ENCODE measurements at regions not wholly inside any gene's neighbourhood (a gene's known extent, or its start where the extent isn't known, plus 50 kb on each side); places are given as distances from the start of the nearest gene placed in this dataset.

DNA sequence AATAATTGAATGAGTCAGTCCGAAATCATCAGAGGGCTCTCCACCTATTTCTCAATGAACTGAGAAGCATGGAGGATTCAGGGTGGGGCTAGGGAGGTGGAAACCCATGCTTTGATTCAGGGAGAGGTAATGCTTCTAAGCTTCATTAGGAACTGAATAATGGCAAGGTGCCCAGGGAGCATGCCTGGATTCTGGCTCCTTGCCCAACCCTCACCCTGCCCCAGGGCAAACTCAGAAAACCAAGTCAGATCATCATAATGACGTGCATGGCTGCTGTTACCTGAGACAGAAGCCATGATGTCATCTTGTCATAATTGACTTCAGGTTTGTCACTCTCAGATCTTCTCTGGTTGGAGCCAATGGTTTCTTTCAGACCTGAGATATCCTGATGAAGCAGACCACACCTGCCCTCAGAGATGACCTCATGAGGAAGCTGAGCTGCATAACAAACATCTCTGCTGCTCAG lies 199.6 kb downstream of the SYK start:
- no peak overlapping the region for H3K27ac ChIP-seq (ENCODE audit: low read length)
- Mint-ChIP-seq H3K9me3 (no peaks in the 10 kb centered on the region), H3K27ac (no peak overlapping the region), H3K4me1 (no peaks in the 10 kb centered on the region), H3K4me3 (no peak overlapping the region), H3K36me3 (no peaks in the 10 kb centered on the region), H3K27me3 (ENCODE audit: low read depth in 2 of 2) (no peaks in the 10 kb centered on the region)
- no peaks in the 10 kb centered on the region for H3K9me3 ChIP-seq (ENCODE audit: control insufficient read depth, insufficient read depth, low read length)
- intact Hi-C loops (cut with micrococcal nuclease) = no loop called here
- H3K4me3 ChIP-seq (ENCODE audit: low read length) = no peak overlapping the region
- no peak for TF ChIP-seq CTCF (IDR thresholded peaks at IDR 0.05)
- H3K4me1 ChIP-seq (ENCODE audit: control insufficient read depth, insufficient read depth, low read length) = no peaks in the 10 kb centered on the region
- DNase-seq = no peak
- H3K36me3 ChIP-seq (ENCODE audit: control insufficient read depth, insufficient read depth, low read length) = no peaks in the 10 kb centered on the region
- no peak for ATAC-seq
- no peaks in the 10 kb centered on the region for H3K27me3 ChIP-seq (ENCODE audit: control insufficient read depth, insufficient read depth, low read length)
- WGBS (ENCODE audit: insufficient coverage) = 89% methylated on average over 2 of the region's 2 CpGs

- Mint-ChIP-seq H3K36me3 (no peaks in the 10 kb centered on the region), H3K27me3 (ENCODE audit: low read depth in 2 of 2) (no peaks in the 10 kb centered on the region), H3K9me3 (no peaks in the 10 kb centered on the region), H3K27ac (no peak overlapping the region), H3K4me3 (no peak overlapping the region), H3K4me1 (no peaks in the 10 kb centered on the region)
- H3K36me3 ChIP-seq (ENCODE audit: control insufficient read depth, insufficient read depth, low read length) = no peaks in the 10 kb centered on the region
- no peak for TF ChIP-seq CTCF (IDR thresholded peaks at IDR 0.05)
- intact Hi-C loops (cut with micrococcal nuclease) = no loop called here
- no peak for ATAC-seq
- WGBS (ENCODE audit: insufficient coverage) = 87% methylated on average over 6 of the region's 6 CpGs
- DNase-seq = no peak
- no peak overlapping the region for H3K27ac ChIP-seq (ENCODE audit: low read length)
- H3K4me3 ChIP-seq (ENCODE audit: low read length) = no peak overlapping the region
- H3K9me3 ChIP-seq (ENCODE audit: control insufficient read depth, insufficient read depth, low read length) = no peaks in the 10 kb centered on the region
- H3K4me1 ChIP-seq (ENCODE audit: control insufficient read depth, insufficient read depth, low read length) = no peaks in the 10 kb centered on the region
- no peaks in the 10 kb centered on the region for H3K27me3 ChIP-seq (ENCODE audit: control insufficient read depth, insufficient read depth, low read length)
Observed at GRCh38 chr9:91004484-91004883, 202.9 kb downstream of the SYK start.

- DNase-seq = no peak
- Mint-ChIP-seq H3K36me3 (no peaks in the 10 kb centered on the region), H3K4me3 (no peak overlapping the region), H3K9me3 (no peaks in the 10 kb centered on the region), H3K27ac (no peak overlapping the region), H3K4me1 (no peaks in the 10 kb centered on the region), H3K27me3 (ENCODE audit: low read depth in 2 of 2) (no peaks in the 10 kb centered on the region)
- intact Hi-C loops (cut with micrococcal nuclease) = no loop called here
- Histone ChIP-seq H3K4me1 (ENCODE audit: control insufficient read depth, insufficient read depth, low read length) (no peaks in the 10 kb centered on the region), H3K27ac (ENCODE audit: low read length) (no peak overlapping the region), H3K4me3 (ENCODE audit: low read length) (no peak overlapping the region), H3K36me3 (ENCODE audit: control insufficient read depth, insufficient read depth, low read length) (no peaks in the 10 kb centered on the region), H3K27me3 (ENCODE audit: control insufficient read depth, insufficient read depth, low read length) (no peaks in the 10 kb centered on the region), H3K9me3 (ENCODE audit: control insufficient read depth, insufficient read depth, low read length) (no peaks in the 10 kb centered on the region)
- no peak for ATAC-seq
- TF ChIP-seq CTCF (IDR thresholded peaks at IDR 0.05) = no peak
- WGBS (ENCODE audit: insufficient coverage) = 90% methylated on average over 4 of the region's 4 CpGs
Observed at GRCh38 chr9:91004992-91005391, 203.4 kb downstream of the SYK start.

- no peak overlapping the region for H3K4me3 Mint-ChIP-seq
- no peaks in the 10 kb centered on the region for H3K9me3 ChIP-seq (ENCODE audit: control insufficient read depth, insufficient read depth, low read length)
- H3K27ac ChIP-seq (ENCODE audit: low read length) = no peak overlapping the region
- no peak for DNase-seq
- no peak overlapping the region for H3K27ac Mint-ChIP-seq
- H3K9me3 Mint-ChIP-seq = no peaks in the 10 kb centered on the region
- H3K27me3 ChIP-seq (ENCODE audit: control insufficient read depth, insufficient read depth, low read length) = no peaks in the 10 kb centered on the region
- no peaks in the 10 kb centered on the region for H3K4me1 ChIP-seq (ENCODE audit: control insufficient read depth, insufficient read depth, low read length)
- H3K4me3 ChIP-seq (ENCODE audit: low read length) = no peak overlapping the region
- no peaks in the 10 kb centered on the region for H3K36me3 Mint-ChIP-seq
- H3K36me3 ChIP-seq (ENCODE audit: control insufficient read depth, insufficient read depth, low read length) = no peaks in the 10 kb centered on the region
- TF ChIP-seq CTCF (IDR thresholded peaks at IDR 0.05) = no peak
- intact Hi-C loops (cut with micrococcal nuclease) = no loop called here
- ATAC-seq = no peak
- H3K27me3 Mint-ChIP-seq (ENCODE audit: low read depth in 2 of 2) = no peaks in the 10 kb centered on the region
- 87% methylated on average over 3 of the region's 3 CpGs for WGBS (ENCODE audit: insufficient coverage)
- H3K4me1 Mint-ChIP-seq = no peaks in the 10 kb centered on the region
Observed at GRCh38 chr9:91006046-91006445, 204.4 kb downstream of the SYK start.
